ENCODE measurements at regions not wholly inside any gene's neighbourhood (a gene's known extent, or its start where the extent isn't known, plus 50 kb on each side); places are given as distances from the start of the nearest gene placed in this dataset.

DNA sequence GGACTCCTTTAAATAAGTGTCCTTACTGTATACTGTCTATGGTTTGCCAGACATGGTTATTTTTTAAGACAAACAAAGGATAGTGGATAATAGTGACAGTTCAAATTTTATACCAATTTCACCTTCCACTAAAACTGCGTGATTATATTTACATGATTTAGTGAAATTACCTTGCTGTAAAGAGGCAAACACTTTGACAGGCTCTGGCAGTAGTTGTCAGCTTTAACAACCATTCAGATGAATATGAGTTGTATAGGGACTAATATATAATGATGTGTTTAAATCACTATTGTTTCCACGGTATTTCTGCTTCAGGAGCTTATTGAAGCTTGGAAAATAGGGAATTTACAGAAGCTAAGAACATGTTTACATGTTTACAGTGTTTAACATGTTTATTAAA is 1364.0 kb downstream of the FSCB start:
- WGBS (ENCODE audit: missing lambda C conversion rate) = 53% methylated on average over 2 of the region's 2 CpGs

DNA sequence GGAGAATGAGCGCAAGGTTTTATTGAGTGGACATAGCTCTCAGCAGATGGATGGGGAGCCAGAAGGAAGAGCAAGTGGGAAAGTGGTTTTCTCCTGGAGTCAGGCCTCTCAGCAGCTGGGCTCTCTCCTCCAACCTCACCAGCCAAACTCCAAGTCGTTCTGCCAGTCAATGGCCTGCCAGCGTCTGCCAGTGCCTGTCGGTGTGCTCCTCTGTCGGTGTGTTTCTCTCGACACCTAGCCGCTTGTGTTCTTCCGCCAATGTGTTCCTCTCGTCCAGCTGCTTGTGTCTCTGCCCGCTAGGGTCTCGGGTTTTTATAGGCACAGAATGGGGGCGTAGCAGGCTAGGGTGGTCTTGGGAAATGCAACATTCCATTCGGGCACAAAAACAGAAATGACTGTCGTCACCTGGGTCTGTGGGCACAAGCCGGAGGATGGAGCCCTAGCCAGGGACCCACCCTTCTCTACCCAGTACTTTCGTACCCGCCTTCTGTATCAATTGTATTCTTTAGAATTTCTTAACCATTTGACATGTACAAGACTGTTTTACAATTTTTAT is 1365.4 kb downstream of the FSCB start:
- no peaks in the 10 kb centered on the region for H3K9me3 ChIP-seq
- no peak overlapping the region for H3K4me3 ChIP-seq
- WGBS (ENCODE audit: missing lambda C conversion rate) = 72% methylated on average over 17 of the region's 17 CpGs
- FAIRE-seq (no peak), ATAC-seq (no peak), DNase-seq (ENCODE audit: low read depth in 1 of 2, low spot score in 1 of 2) (no peak)
- CTCF ChIA-PET = interaction anchor here (1.0 kb wide), 1 partner anchor 65 kb away, joined by 3 read pairs; no protein-coding TSS in a partner anchor
- H3K4me2 ChIP-seq = no peak overlapping the region
- TF ChIP-seq EHMT2 (IDR thresholded peaks at IDR 0.05; ENCODE audit: low read depth) (no peak), MAZ (IDR thresholded peaks at IDR 0.05; ENCODE audit: borderline replicate concordance, low read depth, low read length) (no peak), CHD4 (IDR thresholded peaks at IDR 0.05; ENCODE audit: borderline replicate concordance) (no peak), MAFK (IDR thresholded peaks at IDR 0.05; ENCODE audit: partially characterized antibody) (no peak), KDM1A (IDR thresholded peaks at IDR 0.05; ENCODE audit: low read depth) (no peak), EHF (CRISPR knock-in tag; IDR thresholded peaks at IDR 0.05) (no peak)
- TF ChIP-seq, protein P1, sequence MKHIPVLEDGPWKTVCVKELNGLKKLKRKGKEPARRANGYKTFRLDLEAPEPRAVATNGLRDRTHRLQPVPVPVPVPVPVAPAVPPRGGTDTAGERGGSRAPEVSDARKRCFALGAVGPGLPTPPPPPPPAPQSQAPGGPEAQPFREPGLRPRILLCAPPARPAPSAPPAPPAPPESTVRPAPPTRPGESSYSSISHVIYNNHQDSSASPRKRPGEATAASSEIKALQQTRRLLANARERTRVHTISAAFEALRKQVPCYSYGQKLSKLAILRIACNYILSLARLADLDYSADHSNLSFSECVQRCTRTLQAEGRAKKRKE (CRISPR knock-in tag; IDR thresholded peaks at IDR 0.05; ENCODE audit: low read depth) = no peak
- TF ChIP-seq, protein P2, sequence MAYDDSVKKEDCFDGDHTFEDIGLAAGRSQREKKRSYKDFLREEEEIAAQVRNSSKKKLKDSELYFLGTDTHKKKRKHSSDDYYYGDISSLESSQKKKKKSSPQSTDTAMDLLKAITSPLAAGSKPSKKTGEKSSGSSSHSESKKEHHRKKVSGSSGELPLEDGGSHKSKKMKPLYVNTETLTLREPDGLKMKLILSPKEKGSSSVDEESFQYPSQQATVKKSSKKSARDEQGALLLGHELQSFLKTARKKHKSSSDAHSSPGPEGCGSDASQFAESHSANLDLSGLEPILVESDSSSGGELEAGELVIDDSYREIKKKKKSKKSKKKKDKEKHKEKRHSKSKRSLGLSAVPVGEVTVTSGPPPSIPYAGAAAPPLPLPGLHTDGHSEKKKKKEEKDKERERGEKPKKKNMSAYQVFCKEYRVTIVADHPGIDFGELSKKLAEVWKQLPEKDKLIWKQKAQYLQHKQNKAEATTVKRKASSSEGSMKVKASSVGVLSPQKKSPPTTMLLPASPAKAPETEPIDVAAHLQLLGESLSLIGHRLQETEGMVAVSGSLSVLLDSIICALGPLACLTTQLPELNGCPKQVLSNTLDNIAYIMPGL (CRISPR knock-in tag; IDR thresholded peaks at IDR 0.05; ENCODE audit: borderline replicate concordance) = no peak
- H3K4me1 ChIP-seq = no peaks in the 10 kb centered on the region
- no peak overlapping the region for H3K27ac ChIP-seq
- POLR2A ChIA-PET = no interaction called here

More for the DNA sequence above, 1364.0 kb downstream of the FSCB start:
- FAIRE-seq (no peak), DNase-seq (ENCODE audit: low read depth in 1 of 2, low spot score in 1 of 2) (no peak), ATAC-seq (no peak)
- ChIA-PET POLR2A (no interaction called here), CTCF (no interaction called here)
- no peak overlapping the region for H3K4me3 ChIP-seq
- no peaks in the 10 kb centered on the region for H3K9me3 ChIP-seq
- no peaks in the 10 kb centered on the region for H3K4me1 ChIP-seq
- no peak for TF ChIP-seq HOXB13 (CRISPR knock-in tag; IDR thresholded peaks at IDR 0.05; ENCODE audit: low read depth)
- TF ChIP-seq CHD2 (IDR thresholded peaks at IDR 0.05; ENCODE audit: low read length, partially characterized antibody) = no peak
- no peak for TF ChIP-seq TP53 (CRISPR knock-in tag; IDR thresholded peaks at IDR 0.05)
- TF ChIP-seq RNF2 (IDR thresholded peaks at IDR 0.05; ENCODE audit: borderline replicate concordance, low read depth) = no peak
- no peak for TF ChIP-seq KDM5A (IDR thresholded peaks at IDR 0.05)
- TF ChIP-seq HOXA7 (CRISPR knock-in tag; IDR thresholded peaks at IDR 0.05) = no peak
- TF ChIP-seq, protein P2 (CRISPR knock-in tag; IDR thresholded peaks at IDR 0.05; ENCODE audit: borderline replicate concordance) = no peak
- no peak for TF ChIP-seq HOXB5 (CRISPR knock-in tag; IDR thresholded peaks at IDR 0.05)
- TF ChIP-seq, protein P3, sequence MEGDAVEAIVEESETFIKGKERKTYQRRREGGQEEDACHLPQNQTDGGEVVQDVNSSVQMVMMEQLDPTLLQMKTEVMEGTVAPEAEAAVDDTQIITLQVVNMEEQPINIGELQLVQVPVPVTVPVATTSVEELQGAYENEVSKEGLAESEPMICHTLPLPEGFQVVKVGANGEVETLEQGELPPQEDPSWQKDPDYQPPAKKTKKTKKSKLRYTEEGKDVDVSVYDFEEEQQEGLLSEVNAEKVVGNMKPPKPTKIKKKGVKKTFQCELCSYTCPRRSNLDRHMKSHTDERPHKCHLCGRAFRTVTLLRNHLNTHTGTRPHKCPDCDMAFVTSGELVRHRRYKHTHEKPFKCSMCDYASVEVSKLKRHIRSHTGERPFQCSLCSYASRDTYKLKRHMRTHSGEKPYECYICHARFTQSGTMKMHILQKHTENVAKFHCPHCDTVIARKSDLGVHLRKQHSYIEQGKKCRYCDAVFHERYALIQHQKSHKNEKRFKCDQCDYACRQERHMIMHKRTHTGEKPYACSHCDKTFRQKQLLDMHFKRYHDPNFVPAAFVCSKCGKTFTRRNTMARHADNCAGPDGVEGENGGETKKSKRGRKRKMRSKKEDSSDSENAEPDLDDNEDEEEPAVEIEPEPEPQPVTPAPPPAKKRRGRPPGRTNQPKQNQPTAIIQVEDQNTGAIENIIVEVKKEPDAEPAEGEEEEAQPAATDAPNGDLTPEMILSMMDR (IDR thresholded peaks at IDR 0.05) = no peak
- TF ChIP-seq, protein P4, sequence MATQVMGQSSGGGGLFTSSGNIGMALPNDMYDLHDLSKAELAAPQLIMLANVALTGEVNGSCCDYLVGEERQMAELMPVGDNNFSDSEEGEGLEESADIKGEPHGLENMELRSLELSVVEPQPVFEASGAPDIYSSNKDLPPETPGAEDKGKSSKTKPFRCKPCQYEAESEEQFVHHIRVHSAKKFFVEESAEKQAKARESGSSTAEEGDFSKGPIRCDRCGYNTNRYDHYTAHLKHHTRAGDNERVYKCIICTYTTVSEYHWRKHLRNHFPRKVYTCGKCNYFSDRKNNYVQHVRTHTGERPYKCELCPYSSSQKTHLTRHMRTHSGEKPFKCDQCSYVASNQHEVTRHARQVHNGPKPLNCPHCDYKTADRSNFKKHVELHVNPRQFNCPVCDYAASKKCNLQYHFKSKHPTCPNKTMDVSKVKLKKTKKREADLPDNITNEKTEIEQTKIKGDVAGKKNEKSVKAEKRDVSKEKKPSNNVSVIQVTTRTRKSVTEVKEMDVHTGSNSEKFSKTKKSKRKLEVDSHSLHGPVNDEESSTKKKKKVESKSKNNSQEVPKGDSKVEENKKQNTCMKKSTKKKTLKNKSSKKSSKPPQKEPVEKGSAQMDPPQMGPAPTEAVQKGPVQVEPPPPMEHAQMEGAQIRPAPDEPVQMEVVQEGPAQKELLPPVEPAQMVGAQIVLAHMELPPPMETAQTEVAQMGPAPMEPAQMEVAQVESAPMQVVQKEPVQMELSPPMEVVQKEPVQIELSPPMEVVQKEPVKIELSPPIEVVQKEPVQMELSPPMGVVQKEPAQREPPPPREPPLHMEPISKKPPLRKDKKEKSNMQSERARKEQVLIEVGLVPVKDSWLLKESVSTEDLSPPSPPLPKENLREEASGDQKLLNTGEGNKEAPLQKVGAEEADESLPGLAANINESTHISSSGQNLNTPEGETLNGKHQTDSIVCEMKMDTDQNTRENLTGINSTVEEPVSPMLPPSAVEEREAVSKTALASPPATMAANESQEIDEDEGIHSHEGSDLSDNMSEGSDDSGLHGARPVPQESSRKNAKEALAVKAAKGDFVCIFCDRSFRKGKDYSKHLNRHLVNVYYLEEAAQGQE (IDR thresholded peaks at IDR 0.05) = no peak
- TF ChIP-seq ESRRA (IDR thresholded peaks at IDR 0.05; ENCODE audit: borderline replicate concordance, low read length) = no peak
- no peak for TF ChIP-seq MAFK (IDR thresholded peaks at IDR 0.05; ENCODE audit: partially characterized antibody)
- TF ChIP-seq FOSL2 (IDR thresholded peaks at IDR 0.05) = no peak
- TF ChIP-seq FOSL2 (CRISPR knock-in tag; IDR thresholded peaks at IDR 0.05) = no peak
- TF ChIP-seq, protein P5, sequence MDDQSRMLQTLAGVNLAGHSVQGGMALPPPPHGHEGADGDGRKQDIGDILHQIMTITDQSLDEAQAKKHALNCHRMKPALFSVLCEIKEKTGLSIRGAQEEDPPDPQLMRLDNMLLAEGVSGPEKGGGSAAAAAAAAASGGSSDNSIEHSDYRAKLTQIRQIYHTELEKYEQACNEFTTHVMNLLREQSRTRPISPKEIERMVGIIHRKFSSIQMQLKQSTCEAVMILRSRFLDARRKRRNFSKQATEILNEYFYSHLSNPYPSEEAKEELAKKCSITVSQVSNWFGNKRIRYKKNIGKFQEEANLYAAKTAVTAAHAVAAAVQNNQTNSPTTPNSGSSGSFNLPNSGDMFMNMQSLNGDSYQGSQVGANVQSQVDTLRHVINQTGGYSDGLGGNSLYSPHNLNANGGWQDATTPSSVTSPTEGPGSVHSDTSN (IDR thresholded peaks at IDR 0.05) = no peak
- TF ChIP-seq JUN (IDR thresholded peaks at IDR 0.05) = no peak
- TF ChIP-seq PHF8 (IDR thresholded peaks at IDR 0.05; ENCODE audit: borderline replicate concordance, low read depth) = no peak
- no peak overlapping the region for H3K4me2 ChIP-seq
- H3K27ac ChIP-seq = no peak overlapping the region
